Testis (tissue), 2 donors: ENCODE measurements at regions not wholly inside any gene's neighbourhood (a gene's known extent, or its start where the extent isn't known, plus 50 kb on each side); places are given as distances from the start of the nearest gene placed in this dataset.

Experiments
- DNase-seq: peaks from one replicate; pipeline ENCODE4 v3.0.0-alpha.2; 2019
- H3K27ac ChIP-seq, 2 donors: fragments of 200-600 bp; sonication (generic); one replicate each; pipeline ENCODE4 v1.5.1; 2019
- H3K27me3 ChIP-seq: fragments of 200-600 bp; sonication (generic); one replicate; pipeline ENCODE4 v1.5.1; 2019
- H3K36me3 ChIP-seq: fragments of 200-600 bp; sonication (generic); one replicate; pipeline ENCODE4 v1.5.1; 2017; ENCODE audit warnings: low read depth; ENCODE audit errors: missing control alignments
- H3K4me1 ChIP-seq: fragments of 200-600 bp; sonication (generic); one replicate; pipeline ENCODE4 v1.5.1; 2019
- H3K4me3 ChIP-seq, 2 donors: fragments of 200-600 bp; sonication (generic); one replicate each; pipeline ENCODE4 v1.5.1; 2017 to 2019
- H3K9me3 ChIP-seq: fragments of 200-600 bp; sonication (generic); one replicate; pipeline ENCODE4 v1.5.1; 2017
- POLR2A ChIP-seq: fragments of 450-650 bp; IDR thresholded peaks from one replicate; pipeline ENCODE4 v1.6.1; 2017; ENCODE audit warnings: antibody characterized with exemption, mild to moderate bottlenecking, moderate library complexity
- WGBS, 2 donors: methylation state at CpG; one replicate each; pipeline ENCODE4 v1.1.5; 2018; 5-methylcytosine and 5-hydroxymethylcytosine counted together
- intact Hi-C: fragments of 100-400 bp; cut with DNase I; formaldehyde crosslinking; loops from one replicate; pipeline ENCODE4 v1.15.1; 2023; ENCODE audit warnings: low total_unique reads
- TF ChIP-seq, protein P1 (sequence below), 3 experiments: fragments of 450-650 bp in 2 of 3; fragments of 200-600 bp in 1 of 3; sonication (generic) in 1 of 3; IDR thresholded peaks; one replicate each; pipeline ENCODE4 v1.5.1; 2016 to 2019; ENCODE audit warnings: antibody characterized with exemption in 3 of 3, mild to moderate bottlenecking in 2 of 3, moderate library complexity in 1 of 3

DNA sequence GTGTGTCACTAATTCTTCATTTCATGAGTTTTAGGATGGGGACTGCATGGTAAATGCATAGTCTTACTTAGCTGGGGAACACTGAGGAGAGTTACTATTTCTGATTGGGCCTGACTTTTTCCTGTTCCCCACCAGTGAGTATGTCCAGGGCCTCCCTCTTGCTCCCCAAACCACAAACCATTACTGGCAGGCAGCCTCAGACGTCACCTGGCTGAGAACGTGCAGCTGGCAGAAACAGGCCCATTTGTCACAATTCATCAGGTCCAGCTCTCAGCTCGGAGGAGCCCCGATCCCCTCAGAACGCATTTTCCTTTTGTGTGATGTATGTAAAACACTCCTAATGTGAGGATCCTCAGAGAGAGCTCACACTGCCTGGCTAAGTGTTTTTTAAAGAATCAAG is 71.7 kb upstream of the SIX3 start:
- DNase-seq = no peak
- WGBS, 2 donors = 46 to 58% methylated on average over 5 of the region's 5 CpGs
- Histone ChIP-seq H3K36me3 (no peaks in the 10 kb centered on the region), H3K27ac (no peak overlapping the region), H3K4me3 (no peak overlapping the region), H3K9me3 (no peaks in the 10 kb centered on the region), H3K27me3 (no peaks in the 10 kb centered on the region), H3K4me1 (no peaks in the 10 kb centered on the region)
- no peak for TF ChIP-seq POLR2A
- TF ChIP-seq, protein P1, sequence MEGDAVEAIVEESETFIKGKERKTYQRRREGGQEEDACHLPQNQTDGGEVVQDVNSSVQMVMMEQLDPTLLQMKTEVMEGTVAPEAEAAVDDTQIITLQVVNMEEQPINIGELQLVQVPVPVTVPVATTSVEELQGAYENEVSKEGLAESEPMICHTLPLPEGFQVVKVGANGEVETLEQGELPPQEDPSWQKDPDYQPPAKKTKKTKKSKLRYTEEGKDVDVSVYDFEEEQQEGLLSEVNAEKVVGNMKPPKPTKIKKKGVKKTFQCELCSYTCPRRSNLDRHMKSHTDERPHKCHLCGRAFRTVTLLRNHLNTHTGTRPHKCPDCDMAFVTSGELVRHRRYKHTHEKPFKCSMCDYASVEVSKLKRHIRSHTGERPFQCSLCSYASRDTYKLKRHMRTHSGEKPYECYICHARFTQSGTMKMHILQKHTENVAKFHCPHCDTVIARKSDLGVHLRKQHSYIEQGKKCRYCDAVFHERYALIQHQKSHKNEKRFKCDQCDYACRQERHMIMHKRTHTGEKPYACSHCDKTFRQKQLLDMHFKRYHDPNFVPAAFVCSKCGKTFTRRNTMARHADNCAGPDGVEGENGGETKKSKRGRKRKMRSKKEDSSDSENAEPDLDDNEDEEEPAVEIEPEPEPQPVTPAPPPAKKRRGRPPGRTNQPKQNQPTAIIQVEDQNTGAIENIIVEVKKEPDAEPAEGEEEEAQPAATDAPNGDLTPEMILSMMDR (IDR thresholded peaks at IDR 0.05) = no peak
- intact Hi-C loops = no loop called here

- H3K4me3 ChIP-seq = no peak overlapping the region
- no peak for TF ChIP-seq POLR2A
- TF ChIP-seq, protein P1 (IDR thresholded peaks at IDR 0.05) = no peak
- H3K27me3 ChIP-seq = no peaks in the 10 kb centered on the region
- no peaks in the 10 kb centered on the region for H3K36me3 ChIP-seq
- H3K27ac ChIP-seq = no peak overlapping the region
- H3K4me1 ChIP-seq = no peaks in the 10 kb centered on the region
- no peak for DNase-seq
- WGBS, 2 donors = 73 to 76% methylated on average over 7 of the region's 7 CpGs
- H3K9me3 ChIP-seq = no peaks in the 10 kb centered on the region
- intact Hi-C loops = no loop called here
Observed at GRCh38 chr2:44877417-44877816, 64.1 kb upstream of the SIX3 start.

- Histone ChIP-seq H3K9me3 (no peaks in the 10 kb centered on the region), H3K27me3 (no peaks in the 10 kb centered on the region), H3K36me3 (no peaks in the 10 kb centered on the region), H3K27ac (no peak overlapping the region), H3K4me3 (no peak overlapping the region), H3K4me1 (no peaks in the 10 kb centered on the region)
- TF ChIP-seq POLR2A = no peak
- TF ChIP-seq, protein P1 (IDR thresholded peaks at IDR 0.05) = no peak
- 66 to 68% methylated on average over 18 of the region's 18 CpGs for WGBS, 2 donors
- intact Hi-C loops = no loop called here
- no peak for DNase-seq
Observed at GRCh38 chr2:44879269-44880124, 62.0 kb upstream of the SIX3 start.

- no peak for DNase-seq
- WGBS, 2 donors = 53 to 61% methylated on average over 8 of the region's 8 CpGs
- H3K9me3 ChIP-seq = no peaks in the 10 kb centered on the region
- no peaks in the 10 kb centered on the region for H3K4me1 ChIP-seq
- H3K27me3 ChIP-seq = no peaks in the 10 kb centered on the region
- intact Hi-C loops = no loop called here
- no peak overlapping the region for H3K4me3 ChIP-seq
- TF ChIP-seq POLR2A = no peak
- TF ChIP-seq, protein P1 (IDR thresholded peaks at IDR 0.05) = no peak
- no peaks in the 10 kb centered on the region for H3K36me3 ChIP-seq
- H3K27ac ChIP-seq = no peak overlapping the region
Observed at GRCh38 chr2:44880125-44880483, 61.4 kb upstream of the SIX3 start.

GRCh38 chr2:44881856-44882255 is 59.6 kb upstream of the SIX3 start:
- intact Hi-C loops = no loop called here
- Histone ChIP-seq H3K9me3 (no peaks in the 10 kb centered on the region), H3K4me3 (no peak overlapping the region), H3K27ac (no peak overlapping the region), H3K27me3 (no peaks in the 10 kb centered on the region), H3K4me1 (no peaks in the 10 kb centered on the region), H3K36me3 (no peaks in the 10 kb centered on the region)
- no peak for DNase-seq
- TF ChIP-seq, protein P1 (IDR thresholded peaks at IDR 0.05) = no peak
- TF ChIP-seq POLR2A = no peak
